Psoas muscle (tissue), 7 donors: ENCODE measurements at regions not wholly inside any gene's neighbourhood (a gene's known extent, or its start where the extent isn't known, plus 50 kb on each side); places are given as distances from the start of the nearest gene placed in this dataset.

ENCODE experiments used
- ATAC-seq, 4 donors: fragments of 200-7000 bp; cut with Tn5 transposase; one replicate each; pipeline ENCODE4 v1.9.1; 2020; ENCODE audit warnings: moderate library complexity in 3 of 4, mild to moderate bottlenecking in 2 of 4
- DNase-seq, 2 donors: peaks; one replicate each; pipeline ENCODE4 v3.0.0-alpha.2; 2020
- H3K27ac ChIP-seq: fragments of 200-600 bp; one replicate; pipeline ENCODE4 v1.8.0; 2022
- H3K27me3 ChIP-seq, 3 donors: fragments of 200-600 bp in 1 of 3; one replicate each; pipeline versions ENCODE4 v1.6.1 to v1.8.0; 2013 to 2022; ENCODE audit warnings: low read length in 2 of 3, mild to moderate bottlenecking in 2 of 3, moderate library complexity in 1 of 3; ENCODE audit not compliant: insufficient read depth in 3 of 3
- H3K36me3 ChIP-seq, 2 donors: fragments of 200-600 bp in 1 of 2; one replicate each; pipeline versions ENCODE4 v1.6.1 to v1.8.0; 2013 to 2022; ENCODE audit warnings: low read depth in 1 of 2, mild to moderate bottlenecking in 1 of 2, moderate library complexity in 1 of 2; ENCODE audit not compliant: insufficient read depth in 1 of 2
- H3K4me1 ChIP-seq: fragments of 200-600 bp; one replicate; pipeline ENCODE4 v1.8.0; 2022
- H3K4me3 ChIP-seq: fragments of 200-600 bp; one replicate; pipeline ENCODE4 v1.8.0; 2022; ENCODE audit warnings: mild to moderate bottlenecking
- H3K9me3 ChIP-seq: fragments of 200-600 bp; one replicate; pipeline ENCODE4 v1.8.0; 2022
- CTCF ChIP-seq: fragments of 200-600 bp; IDR thresholded peaks from one replicate; pipeline ENCODE4 v1.8.0; 2022; ENCODE audit warnings: antibody characterized with exemption
- WGBS, 3 donors: extraction: QIAGEN DNeasy Blood & Tissue Kit; methylation state at CpG; one replicate each; pipeline versions ENCODE4 v1.1.6 to v1.1.7; 2013; 5-methylcytosine and 5-hydroxymethylcytosine counted together
- intact Hi-C, 2 donors: fragments of 100-400 bp; cut with DNase I; formaldehyde crosslinking; loops; one replicate each; pipeline versions ENCODE4 v1.11.0 to v1.14.2; 2022
- donor health status: healthy with polysubstance abuse.
- donor health status: DM: no; HTN: no; CAD: no; lungs with moderate emphysema.
- donor health status: Bipolar disorder and iron deficiency.
- donor health status: healthy.
- donor health status: DM: yes; HTN: yes; CAD: no.
- donor health status: DM: no; HTN: no; CAD: no.
- donor health status: DM: yes; HTN: yes; CAD: no.

DNA sequence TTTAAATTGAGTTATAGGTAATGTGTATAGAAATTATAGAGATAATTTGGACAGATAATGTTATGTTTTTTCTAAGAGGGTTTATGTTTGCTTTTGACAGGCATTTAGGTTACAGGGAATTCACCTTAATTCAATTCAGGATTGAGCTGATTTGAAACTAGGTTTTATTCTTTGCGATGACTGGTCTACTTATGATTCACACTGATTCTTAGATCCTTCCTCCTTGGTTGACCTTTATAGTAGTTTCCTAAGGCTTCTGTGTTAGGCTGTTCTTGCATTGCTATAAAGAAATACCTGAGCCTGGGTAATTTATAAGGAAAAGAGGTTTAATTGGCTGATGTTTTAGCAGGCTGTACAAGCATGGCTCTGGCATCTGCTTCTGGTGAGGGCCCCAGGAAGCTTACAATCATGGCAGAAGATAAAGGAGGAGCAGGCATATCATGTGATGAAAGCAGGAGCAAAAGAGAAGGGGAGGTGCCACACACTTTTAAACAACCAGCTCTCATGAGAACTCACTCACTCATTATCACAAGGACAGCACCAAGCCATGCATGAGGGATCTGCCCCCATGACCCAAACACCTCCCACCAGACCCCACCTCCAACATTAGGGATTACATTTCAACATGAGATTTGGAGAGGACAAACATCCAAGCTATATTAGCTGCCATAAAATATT is 155.0 kb upstream of the SFRP2 start:
- Histone ChIP-seq H3K27me3 (no peaks in the 10 kb centered on the region), H3K4me1 (no peaks in the 10 kb centered on the region), H3K4me3 (no peak overlapping the region), H3K36me3 (no peaks in the 10 kb centered on the region), H3K27ac (no peak overlapping the region), H3K9me3 (no peaks in the 10 kb centered on the region)
- WGBS, 3 donors = 94 to 100% (median 98%) methylated on average over 1 of the region's 1 CpG
- DNase-seq (no peak), ATAC-seq (no peak)
- intact Hi-C loops = no loop called here
- no peak for TF ChIP-seq CTCF

DNA sequence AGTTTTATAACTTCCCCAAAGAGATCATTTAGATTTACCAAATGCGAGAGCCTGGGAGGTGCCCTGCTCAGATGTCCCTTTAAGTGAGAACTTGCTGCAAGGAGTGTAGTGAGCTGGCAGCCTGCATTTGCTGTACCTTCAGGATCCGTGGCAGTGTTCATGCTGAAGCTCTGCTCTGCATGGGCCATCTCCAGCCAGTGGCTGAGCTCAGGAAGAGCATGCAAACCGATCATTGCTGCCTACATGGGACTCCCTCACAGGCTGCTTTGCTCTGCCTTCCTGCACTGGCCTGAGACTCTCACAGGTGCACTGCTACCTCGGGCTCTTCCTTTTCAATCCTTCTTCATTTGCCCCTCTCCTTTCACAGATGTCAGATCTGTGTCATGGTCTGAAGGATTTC is 152.0 kb upstream of the SFRP2 start:
- WGBS, 3 donors = 55 to 61% (median 57%) methylated on average over 4 of the region's 4 CpGs
- intact Hi-C loops = no loop called here
- H3K4me1 ChIP-seq = no peaks in the 10 kb centered on the region
- no peak for ATAC-seq
- H3K36me3 ChIP-seq = no peaks in the 10 kb centered on the region
- no peak for TF ChIP-seq CTCF
- no peaks in the 10 kb centered on the region for H3K9me3 ChIP-seq
- H3K4me3 ChIP-seq = no peak overlapping the region
- no peak overlapping the region for H3K27ac ChIP-seq
- no peak for DNase-seq
- H3K27me3 ChIP-seq = no peaks in the 10 kb centered on the region

GRCh38 chr4:153939570-153939969 is 150.7 kb upstream of the SFRP2 start:
- no peaks in the 10 kb centered on the region for H3K4me1 ChIP-seq
- intact Hi-C loops = no loop called here
- H3K4me3 ChIP-seq = no peak overlapping the region
- no peak for TF ChIP-seq CTCF
- no peaks in the 10 kb centered on the region for H3K27me3 ChIP-seq
- no peak overlapping the region for H3K27ac ChIP-seq
- ATAC-seq = no peak
- DNase-seq = no peak
- no peaks in the 10 kb centered on the region for H3K9me3 ChIP-seq
- no peaks in the 10 kb centered on the region for H3K36me3 ChIP-seq
- 82 to 86% (median 83%) methylated on average over 1 of the region's 1 CpG for WGBS, 3 donors

DNA sequence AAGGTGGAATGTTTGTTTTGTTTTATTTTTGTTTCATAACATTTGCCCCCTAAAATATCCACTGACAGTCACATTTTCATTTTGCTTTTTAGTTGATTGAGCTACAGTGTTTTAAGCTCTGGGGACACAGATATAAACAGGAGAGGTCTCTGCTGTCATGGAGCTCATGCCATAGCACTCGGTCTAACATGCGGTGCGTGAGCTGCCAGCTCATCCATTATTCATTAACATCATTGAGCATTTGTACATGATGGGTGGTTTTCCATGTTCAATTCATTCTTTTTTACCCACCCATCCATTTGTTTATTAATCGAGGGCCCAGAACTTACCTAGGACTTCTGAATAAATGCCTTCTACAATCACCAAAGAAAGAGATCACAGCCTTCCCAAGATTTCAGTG is 150.1 kb upstream of the SFRP2 start:
- Histone ChIP-seq H3K4me1 (no peaks in the 10 kb centered on the region), H3K27me3 (no peaks in the 10 kb centered on the region), H3K9me3 (no peaks in the 10 kb centered on the region), H3K27ac (no peak overlapping the region), H3K4me3 (no peak overlapping the region), H3K36me3 (no peaks in the 10 kb centered on the region)
- intact Hi-C loops = no loop called here
- no peak for DNase-seq
- 82 to 90% (median 83%) methylated on average over 4 of the region's 4 CpGs for WGBS, 3 donors
- no peak for TF ChIP-seq CTCF
- no peak for ATAC-seq

DNA sequence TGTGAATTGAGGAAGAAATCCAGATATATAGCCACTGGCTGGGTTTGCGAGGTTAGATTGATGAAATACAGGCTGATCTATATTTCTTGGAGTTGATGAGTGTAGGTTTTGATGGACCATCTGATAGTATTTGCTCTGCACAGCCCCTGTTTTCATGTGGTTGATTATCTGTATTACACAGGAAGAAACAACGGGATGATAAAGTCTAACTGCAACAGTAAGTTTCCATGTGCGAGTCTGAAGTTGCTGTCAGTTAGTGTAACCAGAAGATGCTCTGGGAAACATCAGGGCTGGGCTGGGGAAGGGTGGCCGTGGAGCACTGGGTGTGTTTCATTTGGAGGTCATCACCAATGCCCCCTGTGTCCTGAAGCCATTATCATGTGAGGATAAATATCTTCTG is 148.4 kb upstream of the SFRP2 start:
- intact Hi-C loops = no loop called here
- Histone ChIP-seq H3K9me3 (no peaks in the 10 kb centered on the region), H3K27ac (no peak overlapping the region), H3K4me3 (no peak overlapping the region), H3K27me3 (no peaks in the 10 kb centered on the region), H3K4me1 (no peaks in the 10 kb centered on the region), H3K36me3 (no peaks in the 10 kb centered on the region)
- ATAC-seq = no peak
- DNase-seq = no peak
- no peak for TF ChIP-seq CTCF
- WGBS, 3 donors = 79 to 83% (median 82%) methylated on average over 4 of the region's 4 CpGs
